ENCODE measurements at regions not wholly inside any gene's neighbourhood (a gene's known extent, or its start where the extent isn't known, plus 50 kb on each side); places are given as distances from the start of the nearest gene placed in this dataset.

GRCh38 chr22:34283844-34284243 lies 363.6 kb upstream of the LARGE1 start:
- Histone ChIP-seq H3K36me3 (ENCODE audit: control insufficient read depth in 2 of 2, insufficient read depth in 2 of 2, low read length in 1 of 2) (no peaks in the 10 kb centered on the region), H3K4me3 (ENCODE audit: low read depth in 1 of 2, low read length in 2 of 2) (no peak overlapping the region), H3K9me3 (ENCODE audit: control insufficient read depth in 2 of 2, insufficient read depth in 1 of 2, low read depth in 1 of 2, low read length in 1 of 2) (no peaks in the 10 kb centered on the region), H3K27me3 (ENCODE audit: control insufficient read depth in 1 of 2, insufficient read depth in 2 of 2, low read length in 2 of 2) (no peaks in the 10 kb centered on the region), H3K4me1 (ENCODE audit: control insufficient read depth in 2 of 2, insufficient read depth in 2 of 2, low read length in 1 of 2) (no peaks in the 10 kb centered on the region), H3K27ac (ENCODE audit: low read depth in 2 of 2, low read length in 1 of 2) (no peak overlapping the region)
- WGBS, 2 donors, result 59 to 63% methylated on average over 3 of the region's 3 CpGs

GRCh38 chr22:34293324-34293723 lies 373.0 kb upstream of the LARGE1 start:
- Histone ChIP-seq H3K9me3 (ENCODE audit: control insufficient read depth in 2 of 2, insufficient read depth in 1 of 2, low read depth in 1 of 2, low read length in 1 of 2) (peaks cover 0 to 2% of the 10 kb centered on the region in 2 donors), H3K36me3 (ENCODE audit: control insufficient read depth in 2 of 2, insufficient read depth in 2 of 2, low read length in 1 of 2) (no peaks in the 10 kb centered on the region), H3K4me1 (ENCODE audit: control insufficient read depth in 2 of 2, insufficient read depth in 2 of 2, low read length in 1 of 2) (no peaks in the 10 kb centered on the region), H3K4me3 (ENCODE audit: low read depth in 1 of 2, low read length in 2 of 2) (no peak overlapping the region), H3K27me3 (ENCODE audit: control insufficient read depth in 1 of 2, insufficient read depth in 2 of 2, low read length in 2 of 2) (no peaks in the 10 kb centered on the region), H3K27ac (ENCODE audit: low read depth in 2 of 2, low read length in 1 of 2) (no peak overlapping the region)
- 65% methylated on average over 4 of the region's 4 CpGs for WGBS, 2 donors

GRCh38 chr22:34294476-34294875 lies 374.2 kb upstream of the LARGE1 start:
- H3K27me3 ChIP-seq (ENCODE audit: control insufficient read depth in 1 of 2, insufficient read depth in 2 of 2, low read length in 2 of 2), result no peaks in the 10 kb centered on the region
- no peaks in the 10 kb centered on the region for H3K4me1 ChIP-seq (ENCODE audit: control insufficient read depth in 2 of 2, insufficient read depth in 2 of 2, low read length in 1 of 2)
- H3K9me3 ChIP-seq (ENCODE audit: control insufficient read depth in 2 of 2, insufficient read depth in 1 of 2, low read depth in 1 of 2, low read length in 1 of 2), result no peaks in the 10 kb centered on the region
- H3K27ac ChIP-seq (ENCODE audit: low read depth in 2 of 2, low read length in 1 of 2), result no peak overlapping the region
- no peak overlapping the region for H3K4me3 ChIP-seq (ENCODE audit: low read depth in 1 of 2, low read length in 2 of 2)
- WGBS, 2 donors, result 57 to 66% methylated on average over 5 of the region's 5 CpGs
- no peaks in the 10 kb centered on the region for H3K36me3 ChIP-seq (ENCODE audit: control insufficient read depth in 2 of 2, insufficient read depth in 2 of 2, low read length in 1 of 2)

GRCh38 chr22:34294986-34295385 lies 374.7 kb upstream of the LARGE1 start:
- H3K4me1 ChIP-seq (ENCODE audit: control insufficient read depth in 2 of 2, insufficient read depth in 2 of 2, low read length in 1 of 2), result no peaks in the 10 kb centered on the region
- WGBS, 2 donors, result 49 to 68% methylated on average over 3 of the region's 3 CpGs

GRCh38 chr22:34296461-34296860 lies 376.2 kb upstream of the LARGE1 start:
- Histone ChIP-seq H3K4me1 (ENCODE audit: control insufficient read depth in 2 of 2, insufficient read depth in 2 of 2, low read length in 1 of 2) (no peaks in the 10 kb centered on the region), H3K27me3 (ENCODE audit: control insufficient read depth in 1 of 2, insufficient read depth in 2 of 2, low read length in 2 of 2) (no peaks in the 10 kb centered on the region), H3K27ac (ENCODE audit: low read depth in 2 of 2, low read length in 1 of 2) (no peak overlapping the region), H3K9me3 (ENCODE audit: control insufficient read depth in 2 of 2, insufficient read depth in 1 of 2, low read depth in 1 of 2, low read length in 1 of 2) (no peaks in the 10 kb centered on the region), H3K36me3 (ENCODE audit: control insufficient read depth in 2 of 2, insufficient read depth in 2 of 2, low read length in 1 of 2) (no peaks in the 10 kb centered on the region), H3K4me3 (ENCODE audit: low read depth in 1 of 2, low read length in 2 of 2) (no peak overlapping the region)
- 56 to 66% methylated on average over 2 of the region's 2 CpGs for WGBS, 2 donors

More at GRCh38 chr22:34294986-34295385, 374.7 kb upstream of the LARGE1 start:
- H3K4me3 ChIP-seq (ENCODE audit: low read depth in 1 of 2, low read length in 2 of 2), result no peak overlapping the region
- no peak overlapping the region for H3K27ac ChIP-seq (ENCODE audit: low read depth in 2 of 2, low read length in 1 of 2)
- H3K27me3 ChIP-seq (ENCODE audit: control insufficient read depth in 1 of 2, insufficient read depth in 2 of 2, low read length in 2 of 2), result no peaks in the 10 kb centered on the region
- no peaks in the 10 kb centered on the region for H3K36me3 ChIP-seq (ENCODE audit: control insufficient read depth in 2 of 2, insufficient read depth in 2 of 2, low read length in 1 of 2)
- H3K9me3 ChIP-seq (ENCODE audit: control insufficient read depth in 2 of 2, insufficient read depth in 1 of 2, low read depth in 1 of 2, low read length in 1 of 2), result no peaks in the 10 kb centered on the region

- Histone ChIP-seq H3K27me3 (ENCODE audit: control insufficient read depth in 1 of 2, insufficient read depth in 2 of 2, low read length in 2 of 2) (no peaks in the 10 kb centered on the region), H3K27ac (ENCODE audit: low read depth in 2 of 2, low read length in 1 of 2) (no peak overlapping the region), H3K4me3 (ENCODE audit: low read depth in 1 of 2, low read length in 2 of 2) (no peak overlapping the region), H3K9me3 (ENCODE audit: control insufficient read depth in 2 of 2, insufficient read depth in 1 of 2, low read depth in 1 of 2, low read length in 1 of 2) (no peaks in the 10 kb centered on the region), H3K36me3 (ENCODE audit: control insufficient read depth in 2 of 2, insufficient read depth in 2 of 2, low read length in 1 of 2) (no peaks in the 10 kb centered on the region), H3K4me1 (ENCODE audit: control insufficient read depth in 2 of 2, insufficient read depth in 2 of 2, low read length in 1 of 2) (no peaks in the 10 kb centered on the region)
- WGBS, 2 donors, result 80 to 84% methylated on average over 1 of the region's 1 CpG
These were observed 377.4 kb upstream of the LARGE1 start for GRCh38 chr22:34297536-34298120.

GRCh38 chr22:34299496-34299895 lies 379.2 kb upstream of the LARGE1 start:
- Histone ChIP-seq H3K9me3 (ENCODE audit: control insufficient read depth in 2 of 2, insufficient read depth in 1 of 2, low read depth in 1 of 2, low read length in 1 of 2) (no peaks in the 10 kb centered on the region), H3K27ac (ENCODE audit: low read depth in 2 of 2, low read length in 1 of 2) (no peak overlapping the region), H3K27me3 (ENCODE audit: control insufficient read depth in 1 of 2, insufficient read depth in 2 of 2, low read length in 2 of 2) (no peaks in the 10 kb centered on the region), H3K4me3 (ENCODE audit: low read depth in 1 of 2, low read length in 2 of 2) (no peak overlapping the region), H3K36me3 (ENCODE audit: control insufficient read depth in 2 of 2, insufficient read depth in 2 of 2, low read length in 1 of 2) (no peaks in the 10 kb centered on the region), H3K4me1 (ENCODE audit: control insufficient read depth in 2 of 2, insufficient read depth in 2 of 2, low read length in 1 of 2) (no peaks in the 10 kb centered on the region)
- WGBS, 2 donors, result 81 to 83% methylated on average over 1 of the region's 1 CpG

- Histone ChIP-seq H3K27me3 (ENCODE audit: control insufficient read depth in 1 of 2, insufficient read depth in 2 of 2, low read length in 2 of 2) (no peaks in the 10 kb centered on the region), H3K4me3 (ENCODE audit: low read depth in 1 of 2, low read length in 2 of 2) (no peak overlapping the region), H3K36me3 (ENCODE audit: control insufficient read depth in 2 of 2, insufficient read depth in 2 of 2, low read length in 1 of 2) (no peaks in the 10 kb centered on the region), H3K9me3 (ENCODE audit: control insufficient read depth in 2 of 2, insufficient read depth in 1 of 2, low read depth in 1 of 2, low read length in 1 of 2) (no peaks in the 10 kb centered on the region), H3K27ac (ENCODE audit: low read depth in 2 of 2, low read length in 1 of 2) (no peak overlapping the region), H3K4me1 (ENCODE audit: control insufficient read depth in 2 of 2, insufficient read depth in 2 of 2, low read length in 1 of 2) (no peaks in the 10 kb centered on the region)
These were observed 381.3 kb upstream of the LARGE1 start for GRCh38 chr22:34301569-34301968.

GRCh38 chr22:34303656-34304055 lies 383.4 kb upstream of the LARGE1 start:
- WGBS, 2 donors, result 76 to 84% methylated on average over 3 of the region's 3 CpGs

GRCh38 chr22:34306361-34306760 lies 386.1 kb upstream of the LARGE1 start:
- Histone ChIP-seq H3K9me3 (ENCODE audit: control insufficient read depth in 2 of 2, insufficient read depth in 1 of 2, low read depth in 1 of 2, low read length in 1 of 2) (no peaks in the 10 kb centered on the region), H3K4me3 (ENCODE audit: low read depth in 1 of 2, low read length in 2 of 2) (no peak overlapping the region), H3K36me3 (ENCODE audit: control insufficient read depth in 2 of 2, insufficient read depth in 2 of 2, low read length in 1 of 2) (no peaks in the 10 kb centered on the region), H3K4me1 (ENCODE audit: control insufficient read depth in 2 of 2, insufficient read depth in 2 of 2, low read length in 1 of 2) (no peaks in the 10 kb centered on the region), H3K27me3 (ENCODE audit: control insufficient read depth in 1 of 2, insufficient read depth in 2 of 2, low read length in 2 of 2) (no peaks in the 10 kb centered on the region), H3K27ac (ENCODE audit: low read depth in 2 of 2, low read length in 1 of 2) (no peak overlapping the region)
- WGBS, 2 donors, result 93 to 94% methylated on average over 2 of the region's 2 CpGs

More at GRCh38 chr22:34303656-34304055, 383.4 kb upstream of the LARGE1 start:
- Histone ChIP-seq H3K36me3 (ENCODE audit: control insufficient read depth in 2 of 2, insufficient read depth in 2 of 2, low read length in 1 of 2) (no peaks in the 10 kb centered on the region), H3K4me1 (ENCODE audit: control insufficient read depth in 2 of 2, insufficient read depth in 2 of 2, low read length in 1 of 2) (no peaks in the 10 kb centered on the region), H3K4me3 (ENCODE audit: low read depth in 1 of 2, low read length in 2 of 2) (no peak overlapping the region), H3K9me3 (ENCODE audit: control insufficient read depth in 2 of 2, insufficient read depth in 1 of 2, low read depth in 1 of 2, low read length in 1 of 2) (no peaks in the 10 kb centered on the region), H3K27ac (ENCODE audit: low read depth in 2 of 2, low read length in 1 of 2) (no peak overlapping the region), H3K27me3 (ENCODE audit: control insufficient read depth in 1 of 2, insufficient read depth in 2 of 2, low read length in 2 of 2) (no peaks in the 10 kb centered on the region)

Measured in esophagus (tissue), 2 donors.